ENCODE measurements at regions not wholly inside any gene's neighbourhood (a gene's known extent, or its start where the extent isn't known, plus 50 kb on each side); places are given as distances from the start of the nearest gene placed in this dataset.

DNA sequence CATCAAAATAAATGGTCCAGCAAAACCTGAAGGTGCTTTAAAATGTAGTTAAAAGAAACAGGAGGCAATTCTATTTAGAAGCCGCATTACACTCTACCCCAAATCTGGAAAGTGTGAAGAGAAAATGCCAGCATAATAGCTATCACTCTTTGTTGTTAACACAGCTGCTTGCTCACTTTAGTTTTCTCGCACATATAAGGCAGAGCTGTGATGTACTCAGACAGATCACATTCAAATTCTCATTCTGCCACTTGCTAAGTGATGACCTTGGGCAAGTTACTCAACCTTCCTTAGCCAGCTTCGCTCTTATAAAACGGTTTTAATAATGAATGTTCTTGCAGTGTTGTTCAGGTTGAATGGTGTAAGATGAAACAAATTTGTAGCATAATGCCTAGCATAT, 56.0 kb upstream of the MGAT4C start:
- TF ChIP-seq, protein P1, sequence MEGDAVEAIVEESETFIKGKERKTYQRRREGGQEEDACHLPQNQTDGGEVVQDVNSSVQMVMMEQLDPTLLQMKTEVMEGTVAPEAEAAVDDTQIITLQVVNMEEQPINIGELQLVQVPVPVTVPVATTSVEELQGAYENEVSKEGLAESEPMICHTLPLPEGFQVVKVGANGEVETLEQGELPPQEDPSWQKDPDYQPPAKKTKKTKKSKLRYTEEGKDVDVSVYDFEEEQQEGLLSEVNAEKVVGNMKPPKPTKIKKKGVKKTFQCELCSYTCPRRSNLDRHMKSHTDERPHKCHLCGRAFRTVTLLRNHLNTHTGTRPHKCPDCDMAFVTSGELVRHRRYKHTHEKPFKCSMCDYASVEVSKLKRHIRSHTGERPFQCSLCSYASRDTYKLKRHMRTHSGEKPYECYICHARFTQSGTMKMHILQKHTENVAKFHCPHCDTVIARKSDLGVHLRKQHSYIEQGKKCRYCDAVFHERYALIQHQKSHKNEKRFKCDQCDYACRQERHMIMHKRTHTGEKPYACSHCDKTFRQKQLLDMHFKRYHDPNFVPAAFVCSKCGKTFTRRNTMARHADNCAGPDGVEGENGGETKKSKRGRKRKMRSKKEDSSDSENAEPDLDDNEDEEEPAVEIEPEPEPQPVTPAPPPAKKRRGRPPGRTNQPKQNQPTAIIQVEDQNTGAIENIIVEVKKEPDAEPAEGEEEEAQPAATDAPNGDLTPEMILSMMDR (conservative IDR thresholded peaks at IDR 0.05): no peak

More for the DNA sequence above, 56.0 kb upstream of the MGAT4C start:
- no peak overlapping the region for H3K27ac ChIP-seq
